H1 (cell line): ENCODE measurements at regions not wholly inside any gene's neighbourhood (a gene's known extent, or its start where the extent isn't known, plus 50 kb on each side); places are given as distances from the start of the nearest gene placed in this dataset.

Experiments
- CTCF ChIA-PET: fragments of 300-600 bp; sonication (Branson Sonifier 250); formaldehyde crosslinking; loops from one replicate; lab custom pipeline; 2021; ENCODE audit not compliant: partially characterized antibody; lab: Charles Lee
- POLR2A ChIA-PET: fragments of 300-600 bp; sonication (Branson Sonifier 250); formaldehyde crosslinking; loops from one replicate; lab custom pipeline; 2021; ENCODE audit warnings: inconsistent platforms; ENCODE audit not compliant: partially characterized antibody; lab: Charles Lee
- DNase-seq, 2 experiments: peaks; one replicate each; pipeline versions ENCODE4 v3.0.0 to v3.0.0-alpha.2; 2010 to 2022; ENCODE audit warnings: low spot score in 2 of 2, low read depth in 1 of 2, mixed read lengths in 1 of 2
- FAIRE-seq: peaks from 2 replicates; lab custom pipeline; 2011; peaks lifted over from hg19 to GRCh38; lab: Jason Lieb, UNC
- H2AFZ ChIP-seq: 2 replicates; pipeline ENCODE4 v1.8.1; 2012; ENCODE audit warnings: low read length, inconsistent platforms
- H2AK5ac ChIP-seq: 2 replicates; pipeline ENCODE4 v1.6.1; 2013; ENCODE audit warnings: low read depth, low read length
- H2BK120ac ChIP-seq: replicated peaks from 2 replicates; pipeline ENCODE3; 2013; ENCODE audit warnings: low read depth, low read length, inconsistent platforms
- H2BK12ac ChIP-seq: 2 replicates; pipeline ENCODE4 v1.6.1; 2013; ENCODE audit warnings: low read depth, low read length
- H2BK15ac ChIP-seq: 2 replicates; pipeline ENCODE4 v1.6.1; 2013; ENCODE audit warnings: low read length
- H2BK20ac ChIP-seq: 2 replicates; pipeline ENCODE4 v1.6.1; 2013; ENCODE audit warnings: low read length
- H2BK5ac ChIP-seq: 2 replicates; pipeline ENCODE4 v1.6.1; 2013; ENCODE audit warnings: low read depth, low read length
- H3K14ac ChIP-seq: 2 replicates; pipeline ENCODE4 v1.6.1; 2013; ENCODE audit warnings: inconsistent platforms; ENCODE audit not compliant: insufficient read length
- H3K18ac ChIP-seq: 2 replicates; pipeline ENCODE4 v1.6.1; 2013; ENCODE audit warnings: low read length; ENCODE audit errors: extremely low read depth
- H3K23ac ChIP-seq: 2 replicates; pipeline ENCODE4 v1.6.1; 2013; ENCODE audit warnings: inconsistent platforms; ENCODE audit not compliant: insufficient read length
- H3K23me2 ChIP-seq: 2 replicates; pipeline ENCODE4 v1.6.1; 2013; ENCODE audit warnings: low read depth, low read length
- H3K27ac ChIP-seq: 2 replicates; pipeline ENCODE4 v1.6.1; 2011; ENCODE audit warnings: low read depth, low read length, inconsistent platforms
- H3K27me3 ChIP-seq, 4 experiments: replicated peaks in 1 of 4; 1 replicate in 1 of 4; 2 replicates in 3 of 4; pipeline versions ENCODE4 v1.6.1 to v1.8.1; 2011 to 2013; ENCODE audit warnings: low read length in 3 of 4, mild to moderate bottlenecking in 3 of 4, inconsistent platforms in 2 of 4, mixed read lengths in 2 of 4, moderate library complexity in 1 of 4; ENCODE audit not compliant: control insufficient read depth in 3 of 4, insufficient read depth in 3 of 4; ENCODE audit errors: extremely low read depth in 1 of 4
- H3K36me3 ChIP-seq, 4 experiments: 2 replicates each; pipeline versions ENCODE4 v1.6.1 to v1.8.1; 2011 to 2013; ENCODE audit warnings: mild to moderate bottlenecking in 4 of 4, low read length in 3 of 4, moderate library complexity in 2 of 4, control low read depth in 1 of 4, inconsistent platforms in 1 of 4; ENCODE audit not compliant: insufficient read depth in 4 of 4, control insufficient read depth in 2 of 4
- H3K4ac ChIP-seq: replicated peaks from 2 replicates; pipeline ENCODE3; 2013; ENCODE audit warnings: low read length, low read depth, mixed read lengths, inconsistent platforms; ENCODE audit not compliant: insufficient read length
- H3K4me1 ChIP-seq, 4 experiments: replicated peaks in 1 of 4; 1 replicate in 1 of 4; 2 replicates in 3 of 4; pipeline versions ENCODE4 v1.6.1 to v1.8.1; 2011 to 2013; ENCODE audit warnings: low read length in 3 of 4, inconsistent platforms in 2 of 4, mixed read lengths in 1 of 4; ENCODE audit not compliant: insufficient read depth in 4 of 4, control insufficient read depth in 3 of 4
- H3K4me2 ChIP-seq, 2 experiments: 2 replicates each; pipeline versions ENCODE4 v1.6.1 to v1.8.1; 2011 to 2013; ENCODE audit warnings: low read depth in 2 of 2, low read length in 2 of 2, control low read depth in 1 of 2, inconsistent platforms in 1 of 2, mild to moderate bottlenecking in 1 of 2; ENCODE audit not compliant: insufficient read depth in 1 of 2
- H3K4me3 ChIP-seq, 4 experiments: fragments of 200-600, 300-600 bp in 1 of 4; sonication (generic), shearing (Covaris generic), sonication (Bioruptor Twin) in 1 of 4; 2 replicates each; pipeline versions ENCODE4 v1.5.1 to v1.8.1; 2011 to 2016; ENCODE audit warnings: low read length in 4 of 4, low read depth in 3 of 4, control low read depth in 2 of 4, inconsistent platforms in 2 of 4, mild to moderate bottlenecking in 2 of 4, mixed read lengths in 1 of 4, moderate library complexity in 1 of 4; ENCODE audit not compliant: insufficient read depth in 2 of 4; ENCODE audit errors: extremely low read depth in 1 of 4
- H3K56ac ChIP-seq: replicated peaks from 2 replicates; pipeline ENCODE3; 2013; ENCODE audit warnings: low read depth, mild to moderate bottlenecking, mixed read lengths, low read length, inconsistent platforms; ENCODE audit not compliant: insufficient read length
- H3K79me1 ChIP-seq: 2 replicates; pipeline ENCODE4 v1.6.1; 2013; ENCODE audit warnings: low read depth, low read length, control low read depth
- H3K79me2 ChIP-seq, 2 experiments: 2 replicates each; pipeline versions ENCODE4 v1.6.1 to v1.8.1; 2012 to 2013; ENCODE audit warnings: low read length in 2 of 2, mild to moderate bottlenecking in 2 of 2, inconsistent platforms in 1 of 2; ENCODE audit not compliant: insufficient read depth in 2 of 2, control insufficient read depth in 1 of 2
- H3K9ac ChIP-seq, 4 experiments: replicated peaks in 1 of 4; 1 replicate in 1 of 4; 2 replicates in 3 of 4; pipeline versions ENCODE4 v1.6.1 to v1.8.1; 2011 to 2013; ENCODE audit warnings: low read depth in 3 of 4, low read length in 3 of 4, control low read depth in 2 of 4, mild to moderate bottlenecking in 2 of 4, moderate library complexity in 2 of 4, inconsistent platforms in 1 of 4; ENCODE audit errors: extremely low read depth in 1 of 4
- H3K9me3 ChIP-seq, 2 experiments: 2 replicates each; pipeline versions ENCODE4 v1.6.1 to v1.8.1; 2012 to 2013; ENCODE audit warnings: mild to moderate bottlenecking in 2 of 2, moderate library complexity in 2 of 2, control low read depth in 1 of 2, inconsistent platforms in 1 of 2, low read depth in 1 of 2, low read length in 1 of 2, mixed read lengths in 1 of 2; ENCODE audit not compliant: insufficient read depth in 2 of 2
- H4K20me1 ChIP-seq, 2 experiments: replicated peaks in 1 of 2; 2 replicates each; pipeline versions ENCODE3 to v1.8.1; 2011 to 2013; ENCODE audit warnings: inconsistent platforms in 2 of 2, low read length in 2 of 2, mild to moderate bottlenecking in 1 of 2; ENCODE audit not compliant: insufficient read depth in 2 of 2, control insufficient read depth in 1 of 2
- H4K5ac ChIP-seq: 2 replicates; pipeline ENCODE4 v1.6.1; 2013; ENCODE audit warnings: low read length, low read depth, mixed read lengths, inconsistent platforms; ENCODE audit not compliant: insufficient read length
- H4K8ac ChIP-seq: 2 replicates; pipeline ENCODE4 v1.8.0; 2013; ENCODE audit warnings: mild to moderate bottlenecking, moderate library complexity, low read length, inconsistent platforms; ENCODE audit not compliant: insufficient read depth; ENCODE audit errors: extremely low read depth
- H4K91ac ChIP-seq: replicated peaks from 2 replicates; pipeline ENCODE3; 2013; ENCODE audit warnings: low read length, mixed read lengths, inconsistent platforms; ENCODE audit not compliant: insufficient read length
- CTCF ChIP-seq, 3 experiments: IDR thresholded peaks; 1 replicate in 2 of 3; 2 replicates in 1 of 3; pipeline versions ENCODE4 v1.5.1 to v1.6.1; 2011; ENCODE audit warnings: low read length in 3 of 3, mild to moderate bottlenecking in 3 of 3, inconsistent platforms in 2 of 3, low read depth in 1 of 3, moderate library complexity in 1 of 3; ENCODE audit not compliant: insufficient read depth in 1 of 3; ENCODE audit errors: control extremely low read depth in 1 of 3
- GTF2F1 ChIP-seq: IDR thresholded peaks from 2 replicates; pipeline ENCODE4 v1.6.1; 2012; ENCODE audit warnings: low read depth, low read length, improper control_type of control experiment, borderline replicate concordance
- SAP30 ChIP-seq: fragments of 300-600 bp; sonication (generic); IDR thresholded peaks from 2 replicates; pipeline ENCODE4 v1.7.1; 2012; ENCODE audit warnings: low read length, moderate library complexity, mild to moderate bottlenecking, inconsistent platforms; ENCODE audit not compliant: insufficient read depth, insufficient replicate concordance
- WGBS, 2 experiments: shearing (Covaris generic) in 1 of 2; methylation state at CpG; one replicate each; pipeline versions ENCODE4 v1.1.6 to v1.1.7; 2013 to 2015; ENCODE audit warnings: low lambda C conversion rate in 2 of 2, mixed read lengths in 2 of 2, inconsistent platforms in 1 of 2, low coverage in 1 of 2, missing lambda C conversion rate in 1 of 2; ENCODE audit not compliant: insufficient replicate concordance in 2 of 2, insufficient coverage in 1 of 2, insufficient read length in 1 of 2; ENCODE audit errors: extremely low coverage in 1 of 2, missing lambda C conversion rate in 1 of 2; 5-methylcytosine and 5-hydroxymethylcytosine counted together

- no peak overlapping the region for H2BK15ac ChIP-seq
- no peak overlapping the region for H3K23ac ChIP-seq
- no peaks in the 10 kb centered on the region for H3K36me3 ChIP-seq
- H3K4ac ChIP-seq, result no peak overlapping the region
- no peak for DNase-seq
- H4K20me1 ChIP-seq, result no peaks in the 10 kb centered on the region
- H2AK5ac ChIP-seq, result no peak overlapping the region
- H3K9ac ChIP-seq, result no peak overlapping the region
- no peak overlapping the region for H2BK5ac ChIP-seq
- H4K5ac ChIP-seq, result no peak overlapping the region
- no peak overlapping the region for H2BK12ac ChIP-seq
- no peaks in the 10 kb centered on the region for H3K23me2 ChIP-seq
- H3K9me3 ChIP-seq, result no peaks in the 10 kb centered on the region
- no peak overlapping the region for H2BK120ac ChIP-seq
- H3K79me1 ChIP-seq, result no peaks in the 10 kb centered on the region
- TF ChIP-seq CTCF (IDR thresholded peaks at IDR 0.05; ENCODE audit: control extremely low read depth in 1 of 3, insufficient read depth in 1 of 3, low read depth in 1 of 3, low read length in 3 of 3) (no peak), SAP30 (no peak), GTF2F1 (no peak)
- TF ChIP-seq, all 59 proteins: peak for 0
- H4K8ac ChIP-seq, result no peak overlapping the region
- no peaks in the 10 kb centered on the region for H3K79me2 ChIP-seq
- H4K91ac ChIP-seq, result no peak overlapping the region
- no peak for FAIRE-seq
- no peaks in the 10 kb centered on the region for H3K4me1 ChIP-seq
- H3K27me3 ChIP-seq, result no peaks in the 10 kb centered on the region
- no peak overlapping the region for H2AFZ ChIP-seq
- POLR2A ChIA-PET, result no interaction called here
- no peak overlapping the region for H3K14ac ChIP-seq
- H3K4me2 ChIP-seq, result no peak overlapping the region
- no peak overlapping the region for H3K4me3 ChIP-seq
- WGBS, 2 experiments, result 90% methylated on average over 1 of the region's 1 CpG; no CpG with 5 or more reads in 1 of the 2 experiments
- H3K27ac ChIP-seq, result no peak overlapping the region
- H2BK20ac ChIP-seq, result no peak overlapping the region
- no peak overlapping the region for H3K56ac ChIP-seq
- no peak overlapping the region for H3K18ac ChIP-seq
- CTCF ChIA-PET, result no interaction called here
These were observed 126.5 kb upstream of the CDH18 start for GRCh38 chr5:20114526-20114925.
